ENCODE measurements at regions not wholly inside any gene's neighbourhood (a gene's known extent, or its start where the extent isn't known, plus 50 kb on each side); places are given as distances from the start of the nearest gene placed in this dataset.

DNA sequence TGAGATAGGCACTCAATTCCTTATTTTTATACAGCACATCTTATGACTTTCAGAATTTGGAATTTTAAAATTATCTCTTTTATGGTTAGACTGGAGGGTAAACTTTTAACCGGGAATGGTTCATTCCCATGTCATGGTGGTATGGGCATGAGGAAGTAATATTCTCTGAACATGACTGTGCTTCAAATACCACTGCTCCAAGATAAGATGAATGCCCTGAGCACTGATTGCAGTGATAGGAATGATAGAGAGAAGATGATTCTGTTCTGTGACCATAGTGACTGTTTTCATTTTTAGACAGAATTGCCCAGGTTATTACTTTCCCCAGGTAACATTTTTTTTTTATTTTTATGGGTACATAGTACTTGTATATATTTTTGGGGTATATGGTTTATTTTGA, 187.4 kb downstream of the ATOH1 start:
- TF ChIP-seq EZH2phosphoT487 (IDR thresholded peaks at IDR 0.05; ENCODE audit: insufficient read depth, low read depth), result no peak
- no peak for TF ChIP-seq EZH2 (IDR thresholded peaks at IDR 0.05; ENCODE audit: insufficient read depth, poor library complexity, severe bottlenecking)

All from GM23248 (cell line).